GM21737 (cell line): ENCODE measurements at regions not wholly inside any gene's neighbourhood (a gene's known extent, or its start where the extent isn't known, plus 50 kb on each side); places are given as distances from the start of the nearest gene placed in this dataset.
"Not testable (repeated sequence)": the region's sequence is repeated elsewhere in the genome, so short reads cannot be mapped to it uniquely, and the experiment has no call there.

Experiments used
- ATAC-seq: cut with Tn5 transposase; IDR thresholded peaks from one replicate; pipeline ENCODE4 v1.9.1; 2021; ENCODE audit warnings: mild to moderate bottlenecking, moderate library complexity; ENCODE audit not compliant: unreplicated experiment

- ATAC-seq = no peak
Observed at GRCh38 chr4:17020451-17020850, 122.0 kb upstream of the LDB2 start.

GRCh38 chr4:17018621-17019020 is 120.2 kb upstream of the LDB2 start:
- not testable (repeated sequence) for ATAC-seq

GRCh38 chr4:17018013-17018412 is 119.6 kb upstream of the LDB2 start:
- ATAC-seq = no peak

GRCh38 chr4:17013382-17014006 is 115.0 kb upstream of the LDB2 start:
- ATAC-seq = no peak

GRCh38 chr4:17012451-17012850 is 114.0 kb upstream of the LDB2 start:
- no peak for ATAC-seq

- ATAC-seq = no peak
Observed at GRCh38 chr4:17010426-17011087, 112.1 kb upstream of the LDB2 start.

- no peak for ATAC-seq
Observed at GRCh38 chr4:17009871-17010367, 111.5 kb upstream of the LDB2 start.

GRCh38 chr4:17008834-17009345 is 110.4 kb upstream of the LDB2 start:
- ATAC-seq = no peak

- ATAC-seq = not testable (repeated sequence)
Observed at GRCh38 chr4:17003606-17004392, 105.4 kb upstream of the LDB2 start.

- ATAC-seq = no peak
Observed at GRCh38 chr4:16995451-16995850, 97.0 kb upstream of the LDB2 start.

- no peak for ATAC-seq
Observed at GRCh38 chr4:16993956-16994840, 95.8 kb upstream of the LDB2 start.

GRCh38 chr4:16992566-16993225 is 94.3 kb upstream of the LDB2 start:
- no peak for ATAC-seq

GRCh38 chr4:16991450-16991849 is 93.0 kb upstream of the LDB2 start:
- no peak for ATAC-seq

GRCh38 chr4:16989371-16989770 is 90.9 kb upstream of the LDB2 start:
- ATAC-seq = no peak

GRCh38 chr4:16988814-16989213 is 90.4 kb upstream of the LDB2 start:
- no peak for ATAC-seq

- no peak for ATAC-seq
Observed at GRCh38 chr4:16977081-16977480, 78.6 kb upstream of the LDB2 start.

- no peak for ATAC-seq
Observed at GRCh38 chr4:16969696-16970135, 71.3 kb upstream of the LDB2 start.

- ATAC-seq = no peak
Observed at GRCh38 chr4:16967722-16968121, 69.3 kb upstream of the LDB2 start.

- ATAC-seq = no peak
Observed at GRCh38 chr4:16959305-16959704, 60.9 kb upstream of the LDB2 start.
